A549 (cell line): ENCODE measurements at regions not wholly inside any gene's neighbourhood (a gene's known extent, or its start where the extent isn't known, plus 50 kb on each side); places are given as distances from the start of the nearest gene placed in this dataset.

Experiments used
- ATAC-seq, 2 experiments: fragments of 200-7000 bp in 1 of 2; fragments of >200 bp in 1 of 2; cut with Nextera tagmentation in 1 of 2; cut with Tn5 transposase in 1 of 2; 3 replicates each; pipeline versions ENCODE4 v1.8.0 to v1.9.1; 2018 to 2020; ENCODE audit warnings: mild to moderate bottlenecking in 1 of 2, moderate library complexity in 1 of 2
- CTCF ChIA-PET: fragments of 300-600 bp; sonication (Branson Sonifier 250); formaldehyde crosslinking; extraction: SDS; loops from one replicate; lab custom pipeline; 2021; ENCODE audit warnings: antibody characterized with exemption, inconsistent platforms; lab: Yijun Ruan, JAX
- POLR2A ChIA-PET: fragments of 350-600 bp; formaldehyde crosslinking; extraction: SDS; loops from one replicate; lab custom pipeline; 2021; ENCODE audit warnings: antibody characterized with exemption, inconsistent platforms; lab: Yijun Ruan, JAX
- DNase-seq, 2 experiments: peaks; one replicate each; pipeline versions ENCODE4 v3.0.0 to v3.0.0-alpha.2; 2011 to 2016; ENCODE audit warnings: low read depth in 1 of 2, low spot score in 1 of 2
- FAIRE-seq: peaks from 2 replicates; lab custom pipeline; 2011; peaks lifted over from hg19 to GRCh38; lab: Jason Lieb, UNC
- H3K27ac ChIP-seq, 2 experiments: fragments of >200 bp; sonication (Bioruptor Twin); formaldehyde crosslinking; 3 replicates each; pipeline ENCODE4 v1.5.1; 2016 to 2017
- H3K4me1 ChIP-seq: fragments of >200 bp; sonication (Bioruptor Twin); formaldehyde crosslinking; 3 replicates; pipeline ENCODE4 v1.6.1; 2016
- H3K4me2 ChIP-seq: fragments of >200 bp; sonication (Bioruptor Twin); formaldehyde crosslinking; 3 replicates; pipeline ENCODE4 v1.6.1; 2016
- H3K4me3 ChIP-seq: fragments of >200 bp; sonication (Bioruptor Twin); formaldehyde crosslinking; 3 replicates; pipeline ENCODE4 v1.5.1; 2016
- H3K9me3 ChIP-seq: fragments of >200 bp; sonication (Bioruptor Twin); formaldehyde crosslinking; 3 replicates; pipeline ENCODE4 v1.6.1; 2016
- BHLHE40 ChIP-seq: IDR thresholded peaks from 2 replicates; pipeline ENCODE4 v1.6.1; 2012; ENCODE audit warnings: low read depth, low read length, inconsistent platforms
- EHF ChIP-seq: fragments of 250-450 bp; sonication (Bioruptor Pico); IDR thresholded peaks from 2 replicates; pipeline ENCODE4 v1.5.0; 2020; ENCODE audit warnings: mild to moderate bottlenecking
- EHMT2 ChIP-seq: fragments of 200-600 bp; sonication (generic); IDR thresholded peaks from 2 replicates; pipeline ENCODE4 v1.6.1; 2016; ENCODE audit warnings: antibody characterized with exemption, low read depth, mild to moderate bottlenecking, moderate library complexity
- ESRRA ChIP-seq: fragments of 150-350 bp; IDR thresholded peaks from 2 replicates; pipeline ENCODE4 v1.6.1; 2014; ENCODE audit warnings: mild to moderate bottlenecking, low read length, borderline replicate concordance
- FOSL2 ChIP-seq, 2 experiments: fragments of 450-650 bp in 1 of 2; fragments of >200 bp in 1 of 2; sonication (Bioruptor Twin) in 1 of 2; formaldehyde crosslinking; IDR thresholded peaks; 2 replicates each; pipeline versions ENCODE4 v1.5.0 to v1.6.1; 2016 to 2020; ENCODE audit warnings: mild to moderate bottlenecking in 1 of 2, moderate library complexity in 1 of 2
- HMGXB4 ChIP-seq: fragments of 250-450 bp; sonication (Bioruptor Pico); IDR thresholded peaks from 2 replicates; pipeline ENCODE4 v1.5.0; 2021; ENCODE audit warnings: mild to moderate bottlenecking, moderate library complexity, borderline replicate concordance
- HOXA7 ChIP-seq: fragments of 250-450 bp; sonication (Bioruptor Pico); IDR thresholded peaks from 2 replicates; pipeline ENCODE4 v1.5.0; 2020; ENCODE audit warnings: mild to moderate bottlenecking, moderate library complexity
- HOXB13 ChIP-seq: fragments of 250-450 bp; sonication (Bioruptor Pico); IDR thresholded peaks from 2 replicates; pipeline ENCODE4 v1.5.0; 2020; ENCODE audit warnings: low read depth, mild to moderate bottlenecking, moderate library complexity
- KDM1A ChIP-seq: fragments of 200-600 bp; sonication (generic); IDR thresholded peaks from 2 replicates; pipeline ENCODE4 v1.6.1; 2016; ENCODE audit warnings: low read depth, mild to moderate bottlenecking
- KDM5A ChIP-seq: fragments of 200-600 bp; sonication (generic); IDR thresholded peaks from 2 replicates; pipeline ENCODE4 v1.6.1; 2016; ENCODE audit warnings: antibody characterized with exemption, mild to moderate bottlenecking
- MAX ChIP-seq: IDR thresholded peaks from 2 replicates; pipeline ENCODE4 v1.6.1; 2012
- MYC ChIP-seq: IDR thresholded peaks from 2 replicates; pipeline ENCODE4 v1.6.1; 2012; ENCODE audit warnings: mild to moderate bottlenecking, inconsistent platforms, low read length, improper control_type of control experiment, borderline replicate concordance
- NFE2L2 ChIP-seq: fragments of 150-350 bp; conservative IDR thresholded peaks from 2 replicates; pipeline ENCODE4 v1.6.1; 2014; ENCODE audit warnings: low read length
- NPAS2 ChIP-seq: fragments of 250-450 bp; sonication (Bioruptor Pico); IDR thresholded peaks from 2 replicates; pipeline ENCODE4 v1.8.0; 2022; ENCODE audit warnings: mild to moderate bottlenecking, moderate library complexity, borderline replicate concordance
- POLR2A ChIP-seq: IDR thresholded peaks from 2 replicates; pipeline ENCODE4 v1.6.1; 2012; ENCODE audit warnings: mild to moderate bottlenecking, low read length
- POLR2AphosphoS2 ChIP-seq: conservative IDR thresholded peaks from 2 replicates; pipeline ENCODE4 v1.6.1; 2012; ENCODE audit warnings: low read length, improper control_type of control experiment, inconsistent platforms
- REST ChIP-seq: fragments of 200-600 bp; sonication (generic); IDR thresholded peaks from 2 replicates; pipeline ENCODE4 v1.6.1; 2016; ENCODE audit warnings: antibody characterized with exemption, mild to moderate bottlenecking, moderate library complexity
- TP53 ChIP-seq: fragments of 250-450 bp; sonication (Bioruptor Pico); IDR thresholded peaks from 2 replicates; pipeline ENCODE4 v1.5.0; 2021; ENCODE audit warnings: mild to moderate bottlenecking, moderate library complexity
- USF2 ChIP-seq: fragments of 450-650 bp; IDR thresholded peaks from 2 replicates; pipeline ENCODE4 v1.6.1; 2014; ENCODE audit warnings: antibody characterized with exemption
- ZSCAN20 ChIP-seq: fragments of 250-450 bp; sonication (Bioruptor Pico); IDR thresholded peaks from 2 replicates; pipeline ENCODE4 v1.8.0; 2022; ENCODE audit warnings: mild to moderate bottlenecking, moderate library complexity
- WGBS: methylation state at CpG from one replicate; pipeline ENCODE4 v1.1.6; 2017; ENCODE audit errors: missing lambda C conversion rate; 5-methylcytosine and 5-hydroxymethylcytosine counted together
- TF ChIP-seq, protein P1 (sequence below): fragments of >200 bp; sonication (Bioruptor Twin); formaldehyde crosslinking; IDR thresholded peaks from 2 replicates; pipeline ENCODE4 v1.6.1; 2016
- TF ChIP-seq, protein P2 (sequence below): fragments of >200 bp; sonication (Bioruptor Twin); formaldehyde crosslinking; IDR thresholded peaks from 3 replicates; pipeline ENCODE4 v1.5.1; 2016
- TF ChIP-seq, protein P3 (sequence below): fragments of 250-450 bp; sonication (Bioruptor Pico); IDR thresholded peaks from 2 replicates; pipeline ENCODE4 v1.5.0; 2020; ENCODE audit warnings: low read depth, mild to moderate bottlenecking, moderate library complexity

GRCh38 chr14:47821135-47821534 lies 145.7 kb upstream of the MDGA2 start:
- FAIRE-seq = no peak

GRCh38 chr14:47790477-47790876 lies 115.1 kb upstream of the MDGA2 start:
- FAIRE-seq = no peak
- DNase-seq = no peak
- CTCF ChIA-PET = no interaction called here
- TF ChIP-seq MAX (no peak), BHLHE40 (no peak), EHF (CRISPR knock-in tag) (no peak), HOXA7 (CRISPR knock-in tag) (no peak), TP53 (CRISPR knock-in tag) (no peak), REST (no peak), NPAS2 (no peak), KDM5A (no peak)
- TF ChIP-seq, protein P1, sequence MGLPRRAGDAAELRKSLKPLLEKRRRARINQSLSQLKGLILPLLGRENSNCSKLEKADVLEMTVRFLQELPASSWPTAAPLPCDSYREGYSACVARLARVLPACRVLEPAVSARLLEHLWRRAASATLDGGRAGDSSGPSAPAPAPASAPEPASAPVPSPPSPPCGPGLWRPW = no peak
- TF ChIP-seq, protein P2, sequence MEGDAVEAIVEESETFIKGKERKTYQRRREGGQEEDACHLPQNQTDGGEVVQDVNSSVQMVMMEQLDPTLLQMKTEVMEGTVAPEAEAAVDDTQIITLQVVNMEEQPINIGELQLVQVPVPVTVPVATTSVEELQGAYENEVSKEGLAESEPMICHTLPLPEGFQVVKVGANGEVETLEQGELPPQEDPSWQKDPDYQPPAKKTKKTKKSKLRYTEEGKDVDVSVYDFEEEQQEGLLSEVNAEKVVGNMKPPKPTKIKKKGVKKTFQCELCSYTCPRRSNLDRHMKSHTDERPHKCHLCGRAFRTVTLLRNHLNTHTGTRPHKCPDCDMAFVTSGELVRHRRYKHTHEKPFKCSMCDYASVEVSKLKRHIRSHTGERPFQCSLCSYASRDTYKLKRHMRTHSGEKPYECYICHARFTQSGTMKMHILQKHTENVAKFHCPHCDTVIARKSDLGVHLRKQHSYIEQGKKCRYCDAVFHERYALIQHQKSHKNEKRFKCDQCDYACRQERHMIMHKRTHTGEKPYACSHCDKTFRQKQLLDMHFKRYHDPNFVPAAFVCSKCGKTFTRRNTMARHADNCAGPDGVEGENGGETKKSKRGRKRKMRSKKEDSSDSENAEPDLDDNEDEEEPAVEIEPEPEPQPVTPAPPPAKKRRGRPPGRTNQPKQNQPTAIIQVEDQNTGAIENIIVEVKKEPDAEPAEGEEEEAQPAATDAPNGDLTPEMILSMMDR = no peak

More at GRCh38 chr14:47821135-47821534, 145.7 kb upstream of the MDGA2 start:
- Histone ChIP-seq H3K9me3 (peaks cover 5% of the 10 kb centered on the region; the same call in 1 of the 3 replicates), H3K4me2 (no peak overlapping the region), H3K27ac (no peak overlapping the region), H3K4me1 (no peaks in the 10 kb centered on the region), H3K4me3 (no peak overlapping the region)
- WGBS = 0% methylated on average over 1 of the region's 1 CpG
- ChIA-PET CTCF (no interaction called here), POLR2A (no interaction called here)
- DNase-seq (no peak), ATAC-seq (no peak)
- TF ChIP-seq EHMT2 (no peak), POLR2AphosphoS2 (no peak), HOXA7 (CRISPR knock-in tag) (no peak), KDM5A (no peak), HMGXB4 (no peak), NFE2L2 (no peak), ZSCAN20 (CRISPR knock-in tag) (no peak), USF2 (no peak), TP53 (CRISPR knock-in tag) (no peak), KDM1A (no peak), ESRRA (no peak), FOSL2 (IDR thresholded peaks at IDR 0.05) (no peak), FOSL2 (CRISPR knock-in tag; IDR thresholded peaks at IDR 0.05) (no peak), MYC (no peak), HOXB13 (no peak), POLR2A (no peak)
- TF ChIP-seq, protein P3, sequence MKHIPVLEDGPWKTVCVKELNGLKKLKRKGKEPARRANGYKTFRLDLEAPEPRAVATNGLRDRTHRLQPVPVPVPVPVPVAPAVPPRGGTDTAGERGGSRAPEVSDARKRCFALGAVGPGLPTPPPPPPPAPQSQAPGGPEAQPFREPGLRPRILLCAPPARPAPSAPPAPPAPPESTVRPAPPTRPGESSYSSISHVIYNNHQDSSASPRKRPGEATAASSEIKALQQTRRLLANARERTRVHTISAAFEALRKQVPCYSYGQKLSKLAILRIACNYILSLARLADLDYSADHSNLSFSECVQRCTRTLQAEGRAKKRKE (CRISPR knock-in tag) = no peak
- TF ChIP-seq, protein P2 = no peak

More at GRCh38 chr14:47790477-47790876, 115.1 kb upstream of the MDGA2 start:
- H3K9me3 ChIP-seq = peaks cover 3% of the 10 kb centered on the region; the same call in 1 of the 3 replicates
- H3K27ac ChIP-seq = no peak overlapping the region
- H3K4me2 ChIP-seq = no peak overlapping the region
- H3K4me3 ChIP-seq = no peak overlapping the region
- ATAC-seq = no peak
- H3K4me1 ChIP-seq = no peaks in the 10 kb centered on the region
- 11% methylated on average over 6 of the region's 6 CpGs for WGBS
- POLR2A ChIA-PET = no interaction called here
